ENCODE measurements at regions not wholly inside any gene's neighbourhood (a gene's known extent, or its start where the extent isn't known, plus 50 kb on each side); places are given as distances from the start of the nearest gene placed in this dataset.

DNA sequence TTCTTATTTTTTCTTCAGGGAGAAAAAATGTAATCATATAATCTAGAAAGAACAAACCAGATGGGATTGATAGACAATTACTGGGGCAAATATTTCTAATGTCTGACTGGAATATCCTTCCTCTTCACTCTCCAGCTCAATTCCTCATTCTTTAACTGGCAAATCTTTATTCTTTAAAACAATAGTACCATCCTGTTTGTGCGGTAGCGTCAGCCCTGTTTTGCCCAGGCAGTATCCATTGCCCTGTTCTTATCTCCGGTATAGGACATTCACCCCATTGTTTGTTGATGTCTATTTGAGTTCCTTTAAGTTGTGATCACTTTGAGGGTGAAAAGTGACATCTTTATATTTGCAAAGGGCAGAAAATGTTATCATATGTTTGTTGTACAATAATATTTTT lies 185.4 kb downstream of the POSTN start:
- TF ChIP-seq, protein P1, sequence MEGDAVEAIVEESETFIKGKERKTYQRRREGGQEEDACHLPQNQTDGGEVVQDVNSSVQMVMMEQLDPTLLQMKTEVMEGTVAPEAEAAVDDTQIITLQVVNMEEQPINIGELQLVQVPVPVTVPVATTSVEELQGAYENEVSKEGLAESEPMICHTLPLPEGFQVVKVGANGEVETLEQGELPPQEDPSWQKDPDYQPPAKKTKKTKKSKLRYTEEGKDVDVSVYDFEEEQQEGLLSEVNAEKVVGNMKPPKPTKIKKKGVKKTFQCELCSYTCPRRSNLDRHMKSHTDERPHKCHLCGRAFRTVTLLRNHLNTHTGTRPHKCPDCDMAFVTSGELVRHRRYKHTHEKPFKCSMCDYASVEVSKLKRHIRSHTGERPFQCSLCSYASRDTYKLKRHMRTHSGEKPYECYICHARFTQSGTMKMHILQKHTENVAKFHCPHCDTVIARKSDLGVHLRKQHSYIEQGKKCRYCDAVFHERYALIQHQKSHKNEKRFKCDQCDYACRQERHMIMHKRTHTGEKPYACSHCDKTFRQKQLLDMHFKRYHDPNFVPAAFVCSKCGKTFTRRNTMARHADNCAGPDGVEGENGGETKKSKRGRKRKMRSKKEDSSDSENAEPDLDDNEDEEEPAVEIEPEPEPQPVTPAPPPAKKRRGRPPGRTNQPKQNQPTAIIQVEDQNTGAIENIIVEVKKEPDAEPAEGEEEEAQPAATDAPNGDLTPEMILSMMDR (IDR thresholded peaks at IDR 0.05): no peak
- TF ChIP-seq ZFX (IDR thresholded peaks at IDR 0.05; ENCODE audit: borderline replicate concordance): no peak
